ENCODE measurements at regions not wholly inside any gene's neighbourhood (a gene's known extent, or its start where the extent isn't known, plus 50 kb on each side); places are given as distances from the start of the nearest gene placed in this dataset.

DNA sequence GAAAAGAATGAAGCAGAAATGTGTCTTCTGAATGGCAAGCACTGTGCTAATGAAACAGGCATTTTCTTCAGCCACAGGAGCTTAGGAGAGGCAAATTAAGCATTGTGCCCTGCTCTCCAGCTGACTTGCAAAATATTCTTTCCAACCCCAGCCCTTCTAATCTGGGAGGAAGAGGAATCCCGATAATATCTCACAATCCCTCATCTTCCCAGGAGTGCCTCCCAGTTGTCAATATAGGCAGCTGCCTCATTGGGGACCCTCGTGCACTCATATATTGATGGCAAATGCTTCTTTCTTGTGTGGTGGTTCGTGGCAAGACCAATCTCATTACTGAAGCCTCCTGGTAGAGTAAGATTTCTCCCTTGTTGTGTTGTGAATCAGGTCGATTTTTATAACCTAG lies 299.0 kb downstream of the COG6 start:
- DNase-seq (ENCODE audit: low read depth) = no peak
- FAIRE-seq = no peak
- Histone ChIP-seq H3K36me3 (ENCODE audit: control insufficient read depth, insufficient read depth, low read length) (no peaks in the 10 kb centered on the region), H3K27me3 (ENCODE audit: control insufficient read depth, insufficient read depth, low read length) (no peaks in the 10 kb centered on the region), H3K4me3 (ENCODE audit: low read depth, low read length) (no peak overlapping the region)
- TF ChIP-seq, protein P1, sequence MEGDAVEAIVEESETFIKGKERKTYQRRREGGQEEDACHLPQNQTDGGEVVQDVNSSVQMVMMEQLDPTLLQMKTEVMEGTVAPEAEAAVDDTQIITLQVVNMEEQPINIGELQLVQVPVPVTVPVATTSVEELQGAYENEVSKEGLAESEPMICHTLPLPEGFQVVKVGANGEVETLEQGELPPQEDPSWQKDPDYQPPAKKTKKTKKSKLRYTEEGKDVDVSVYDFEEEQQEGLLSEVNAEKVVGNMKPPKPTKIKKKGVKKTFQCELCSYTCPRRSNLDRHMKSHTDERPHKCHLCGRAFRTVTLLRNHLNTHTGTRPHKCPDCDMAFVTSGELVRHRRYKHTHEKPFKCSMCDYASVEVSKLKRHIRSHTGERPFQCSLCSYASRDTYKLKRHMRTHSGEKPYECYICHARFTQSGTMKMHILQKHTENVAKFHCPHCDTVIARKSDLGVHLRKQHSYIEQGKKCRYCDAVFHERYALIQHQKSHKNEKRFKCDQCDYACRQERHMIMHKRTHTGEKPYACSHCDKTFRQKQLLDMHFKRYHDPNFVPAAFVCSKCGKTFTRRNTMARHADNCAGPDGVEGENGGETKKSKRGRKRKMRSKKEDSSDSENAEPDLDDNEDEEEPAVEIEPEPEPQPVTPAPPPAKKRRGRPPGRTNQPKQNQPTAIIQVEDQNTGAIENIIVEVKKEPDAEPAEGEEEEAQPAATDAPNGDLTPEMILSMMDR (IDR thresholded peaks at IDR 0.05; ENCODE audit: insufficient read depth, low read length, severe bottlenecking) = no peak

DNA sequence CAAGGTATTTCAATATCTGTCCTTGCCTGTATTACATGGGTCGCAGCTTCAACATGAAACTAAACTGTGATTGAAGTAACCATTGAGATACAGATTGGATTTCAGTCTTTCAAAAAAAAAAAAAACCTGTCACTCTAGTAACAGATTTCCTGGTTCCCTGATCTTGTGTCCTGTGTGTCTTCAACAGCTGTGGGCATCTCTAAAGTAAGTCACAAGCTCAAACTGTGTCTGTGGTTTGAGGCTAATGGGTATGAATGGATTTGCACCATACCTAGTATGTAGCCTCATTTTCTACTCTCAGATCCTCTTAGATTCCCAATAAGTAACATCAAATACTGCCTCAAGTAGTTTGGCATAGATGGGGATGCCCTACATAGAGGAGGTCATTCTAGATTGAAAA lies 300.1 kb downstream of the COG6 start:
- Histone ChIP-seq H3K4me3 (ENCODE audit: low read depth, low read length) (no peak overlapping the region), H3K36me3 (ENCODE audit: control insufficient read depth, insufficient read depth, low read length) (no peaks in the 10 kb centered on the region), H3K27me3 (ENCODE audit: control insufficient read depth, insufficient read depth, low read length) (no peaks in the 10 kb centered on the region)
- FAIRE-seq = no peak
- TF ChIP-seq, protein P1 (IDR thresholded peaks at IDR 0.05; ENCODE audit: insufficient read depth, low read length, severe bottlenecking) = no peak
- DNase-seq (ENCODE audit: low read depth) = no peak

DNA sequence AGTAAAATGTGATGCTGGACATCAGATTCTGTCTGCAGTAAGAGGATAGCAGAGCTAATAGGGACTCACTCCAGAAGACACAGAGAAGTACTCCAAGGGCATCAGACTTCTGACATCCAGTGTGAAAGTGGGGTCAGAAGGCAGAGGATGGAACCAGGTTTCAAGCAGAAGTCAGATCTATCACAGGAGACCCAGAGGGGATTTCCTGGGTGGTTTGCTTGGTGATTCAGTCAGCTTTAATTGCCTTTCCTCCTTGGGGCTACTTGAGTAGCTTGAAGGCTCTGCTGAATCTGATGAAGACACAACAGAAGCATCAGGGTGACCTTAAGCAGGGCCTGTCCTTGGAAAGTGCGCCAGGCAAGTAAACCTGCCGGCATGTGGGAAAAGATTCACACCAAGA lies 300.6 kb downstream of the COG6 start:
- Histone ChIP-seq H3K27me3 (ENCODE audit: control insufficient read depth, insufficient read depth, low read length) (no peaks in the 10 kb centered on the region), H3K36me3 (ENCODE audit: control insufficient read depth, insufficient read depth, low read length) (no peaks in the 10 kb centered on the region), H3K4me3 (ENCODE audit: low read depth, low read length) (no peak overlapping the region)
- DNase-seq (ENCODE audit: low read depth) = no peak
- no peak for FAIRE-seq
- TF ChIP-seq, protein P1 (IDR thresholded peaks at IDR 0.05; ENCODE audit: insufficient read depth, low read length, severe bottlenecking) = no peak

DNA sequence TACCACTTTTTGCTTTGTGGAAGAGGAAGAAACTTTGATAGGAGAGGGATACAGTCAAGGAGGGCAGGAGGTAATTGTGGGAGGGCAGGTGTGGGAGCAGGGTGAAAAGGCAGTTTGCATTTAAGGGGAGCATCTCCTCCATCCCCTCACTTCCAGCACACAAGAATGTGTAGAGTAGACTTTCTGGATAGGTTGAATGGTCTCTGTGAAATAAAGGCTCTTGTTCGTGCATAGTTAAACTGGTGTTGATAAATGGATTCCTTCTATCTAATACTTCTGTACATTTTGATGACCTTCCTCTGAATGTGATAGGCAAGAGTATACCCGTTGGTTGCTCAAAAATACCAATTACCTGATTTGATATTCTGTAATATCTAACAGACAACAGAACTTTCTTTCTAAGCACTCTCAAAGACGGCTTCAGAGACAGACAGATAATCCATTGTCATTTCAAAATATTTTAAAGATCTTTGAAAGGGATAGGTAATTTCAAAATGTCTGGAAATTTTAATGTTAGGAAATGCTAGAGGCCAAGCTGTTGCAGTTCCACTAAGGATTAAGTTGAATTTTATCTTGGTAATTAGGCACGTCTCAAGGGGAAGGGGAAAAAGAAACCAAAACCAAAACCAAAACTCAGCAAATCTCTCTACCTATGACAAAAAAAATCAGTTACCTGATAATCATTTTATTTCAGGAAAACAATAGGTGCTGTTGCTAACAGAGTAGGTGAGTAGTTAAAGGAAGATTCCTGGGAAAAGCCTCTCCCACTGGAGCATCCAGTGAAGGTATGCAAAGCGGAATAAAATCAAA lies 302.6 kb downstream of the COG6 start:
- no peak for FAIRE-seq

DNA sequence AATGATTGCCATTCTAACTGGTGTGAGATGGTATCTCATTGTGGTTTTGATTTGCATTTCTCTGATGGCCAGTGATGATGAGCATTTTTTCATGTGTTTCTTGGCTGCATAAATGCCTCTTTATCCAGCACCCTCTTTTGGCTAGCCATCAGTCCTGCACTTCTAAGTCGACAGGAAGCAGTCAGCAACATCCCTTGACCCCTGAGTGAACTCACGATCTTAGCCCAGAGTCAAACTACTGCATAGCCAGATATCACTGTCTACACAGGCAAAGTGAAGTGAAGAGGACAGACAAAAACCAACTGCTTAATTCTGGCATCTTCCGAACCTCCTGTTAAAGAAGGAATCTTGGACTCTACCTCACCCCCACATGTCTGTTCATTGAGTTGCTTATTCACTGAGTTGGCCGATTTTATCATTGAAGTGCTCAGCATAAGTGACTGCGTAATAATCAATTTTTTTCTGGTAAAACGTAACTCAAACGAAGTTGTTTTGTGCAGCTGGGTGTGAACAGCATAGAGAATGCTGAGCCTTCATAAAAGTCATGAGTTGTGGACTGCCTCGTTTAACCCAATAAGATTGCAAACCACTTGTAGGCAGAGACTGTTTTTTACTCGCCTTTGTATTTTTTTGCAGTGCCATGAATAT lies 304.2 kb downstream of the COG6 start:
- FAIRE-seq (no peak), DNase-seq (ENCODE audit: low read depth) (no peak)
- H3K36me3 ChIP-seq (ENCODE audit: control insufficient read depth, insufficient read depth, low read length) = no peaks in the 10 kb centered on the region
- H3K27me3 ChIP-seq (ENCODE audit: control insufficient read depth, insufficient read depth, low read length) = no peaks in the 10 kb centered on the region
- TF ChIP-seq, protein P1 (IDR thresholded peaks at IDR 0.05; ENCODE audit: insufficient read depth, low read length, severe bottlenecking) = no peak
- no peak overlapping the region for H3K4me3 ChIP-seq (ENCODE audit: low read depth, low read length)

More for the DNA sequence above, 302.6 kb downstream of the COG6 start:
- no peak for DNase-seq (ENCODE audit: low read depth)
- no peak overlapping the region for H3K4me3 ChIP-seq (ENCODE audit: low read depth, low read length)
- H3K27me3 ChIP-seq (ENCODE audit: control insufficient read depth, insufficient read depth, low read length) = no peaks in the 10 kb centered on the region
- TF ChIP-seq, protein P1 (IDR thresholded peaks at IDR 0.05; ENCODE audit: insufficient read depth, low read length, severe bottlenecking) = no peak
- H3K36me3 ChIP-seq (ENCODE audit: control insufficient read depth, insufficient read depth, low read length) = no peaks in the 10 kb centered on the region

All from bronchial epithelial cell (primary cell).